Prostate gland (tissue), 2 donors: ENCODE measurements at regions not wholly inside any gene's neighbourhood (a gene's known extent, or its start where the extent isn't known, plus 50 kb on each side); places are given as distances from the start of the nearest gene placed in this dataset.

ENCODE experiments used
- CTCF ChIP-seq, 4 experiments: fragments of 200-600 bp in 2 of 4; fragments of 450-650 bp in 2 of 4; sonication (generic) in 2 of 4; IDR thresholded peaks; 1 replicate in 3 of 4; 2 replicates in 1 of 4; pipeline ENCODE4 v1.5.1; 2016 to 2019; ENCODE audit warnings: antibody characterized with exemption in 4 of 4, mild to moderate bottlenecking in 2 of 4, moderate library complexity in 2 of 4
- POLR2A ChIP-seq: fragments of 450-650 bp; IDR thresholded peaks from one replicate; pipeline ENCODE4 v1.6.1; 2016; ENCODE audit warnings: antibody characterized with exemption, mild to moderate bottlenecking
- POLR2AphosphoS5 ChIP-seq: sonication (generic); formaldehyde crosslinking; IDR thresholded peaks from one replicate; pipeline ENCODE4 v1.6.1; 2017; ENCODE audit warnings: antibody characterized with exemption

GRCh38 chr9:108780942-108781734, 74.6 kb downstream of the ACTL7B start:
- TF ChIP-seq CTCF (IDR thresholded peaks at IDR 0.05) (no peak), POLR2AphosphoS5 (no peak), POLR2A (no peak)
